ENCODE measurements at regions not wholly inside any gene's neighbourhood (a gene's known extent, or its start where the extent isn't known, plus 50 kb on each side); places are given as distances from the start of the nearest gene placed in this dataset.

DNA sequence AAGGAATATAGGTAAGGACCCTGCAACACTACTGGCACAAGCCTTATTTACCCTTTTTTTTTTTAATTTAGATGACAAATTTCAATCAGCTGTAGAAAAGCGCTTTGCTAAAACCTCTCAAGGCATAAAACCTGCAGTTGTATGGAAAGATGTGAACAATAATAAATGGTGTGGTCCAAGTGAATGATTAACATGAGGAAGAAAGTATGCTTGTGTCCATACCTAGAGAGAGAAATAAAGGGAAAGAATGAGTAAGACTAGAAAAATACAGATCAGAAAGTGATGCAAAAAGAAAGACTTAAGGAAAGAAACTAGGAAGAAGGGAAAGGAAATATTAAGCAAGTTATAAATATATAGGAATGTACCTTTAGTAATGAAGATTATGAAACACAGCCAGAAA, 119.2 kb upstream of the SCN7A start:
- Mint-ChIP-seq H3K9me3 (ENCODE audit: unreplicated experiment) (peaks cover 10% of the 10 kb centered on the region), H3K27me3 (ENCODE audit: unreplicated experiment) (peaks cover 4% of the 10 kb centered on the region), H3K27ac (ENCODE audit: unreplicated experiment) (no peak overlapping the region), H3K4me3 (ENCODE audit: unreplicated experiment) (no peak overlapping the region), H3K36me3 (ENCODE audit: unreplicated experiment) (peaks cover 2% of the 10 kb centered on the region), H3K4me1 (ENCODE audit: unreplicated experiment) (peaks cover 9% of the 10 kb centered on the region)
- TF ChIP-seq CTCF (IDR thresholded peaks at IDR 0.05) = no peak
- no peak for DNase-seq (ENCODE audit: extremely low spot score, unreplicated experiment)

DNA sequence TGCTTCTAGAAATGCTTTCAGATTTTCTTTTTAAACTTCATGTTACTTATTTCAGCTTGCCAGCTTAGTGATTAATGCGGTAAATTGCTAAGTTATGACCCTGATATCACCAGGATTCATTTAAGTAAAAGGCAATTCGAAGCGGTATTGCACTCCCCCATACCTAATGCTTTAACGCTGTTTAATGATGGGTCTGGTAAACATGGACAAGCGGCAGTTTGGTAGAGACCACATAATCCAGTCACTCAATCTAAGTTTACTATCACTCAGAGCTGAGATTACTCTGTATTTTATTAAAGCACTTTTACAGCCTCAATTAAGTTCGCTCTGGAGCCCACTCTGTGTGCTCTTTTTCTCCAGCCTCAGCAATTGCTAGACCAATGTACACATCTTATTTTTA, 118.2 kb upstream of the SCN7A start:
- peaks cover 8% of the 10 kb centered on the region for H3K9me3 Mint-ChIP-seq (ENCODE audit: unreplicated experiment)
- H3K27ac Mint-ChIP-seq (ENCODE audit: unreplicated experiment) = no peak overlapping the region
- no peak for TF ChIP-seq CTCF (IDR thresholded peaks at IDR 0.05)
- H3K36me3 Mint-ChIP-seq (ENCODE audit: unreplicated experiment) = peaks cover 2% of the 10 kb centered on the region
- DNase-seq (ENCODE audit: extremely low spot score, unreplicated experiment) = no peak
- H3K4me1 Mint-ChIP-seq (ENCODE audit: unreplicated experiment) = peaks cover 9% of the 10 kb centered on the region
- peaks cover 4% of the 10 kb centered on the region for H3K27me3 Mint-ChIP-seq (ENCODE audit: unreplicated experiment)
- no peak overlapping the region for H3K4me3 Mint-ChIP-seq (ENCODE audit: unreplicated experiment)

DNA sequence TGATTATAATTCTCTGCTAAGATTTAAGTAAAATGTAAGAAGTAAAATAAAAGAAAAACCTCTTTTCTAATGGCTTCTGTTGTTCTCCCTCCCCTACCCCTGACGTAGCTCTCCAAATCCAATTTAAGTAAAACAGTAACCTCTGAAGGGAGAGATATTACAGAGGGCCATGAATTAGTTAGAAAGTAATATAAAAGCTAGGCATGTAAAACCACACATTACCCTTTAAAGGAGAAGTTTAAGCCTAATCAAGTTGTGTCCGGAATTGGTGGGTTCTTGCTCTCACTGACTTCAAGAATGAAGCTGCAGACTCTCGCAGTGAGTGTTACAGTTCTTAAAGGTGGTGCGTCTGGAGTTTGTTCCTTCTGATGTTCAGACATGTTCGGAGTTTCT, 116.9 kb upstream of the SCN7A start:
- TF ChIP-seq CTCF (IDR thresholded peaks at IDR 0.05) = no peak
- no peak overlapping the region for H3K27ac Mint-ChIP-seq (ENCODE audit: unreplicated experiment)
- H3K4me3 Mint-ChIP-seq (ENCODE audit: unreplicated experiment) = no peak overlapping the region
- DNase-seq (ENCODE audit: extremely low spot score, unreplicated experiment) = no peak
- H3K9me3 Mint-ChIP-seq (ENCODE audit: unreplicated experiment) = no peaks in the 10 kb centered on the region
- peaks cover 4% of the 10 kb centered on the region for H3K27me3 Mint-ChIP-seq (ENCODE audit: unreplicated experiment)
- no peaks in the 10 kb centered on the region for H3K36me3 Mint-ChIP-seq (ENCODE audit: unreplicated experiment)
- H3K4me1 Mint-ChIP-seq (ENCODE audit: unreplicated experiment) = peaks cover 9% of the 10 kb centered on the region

- no peak overlapping the region for H3K4me3 Mint-ChIP-seq (ENCODE audit: unreplicated experiment)
- H3K4me1 Mint-ChIP-seq (ENCODE audit: unreplicated experiment) = peaks cover 9% of the 10 kb centered on the region
- no peaks in the 10 kb centered on the region for H3K9me3 Mint-ChIP-seq (ENCODE audit: unreplicated experiment)
- no peak overlapping the region for H3K27ac Mint-ChIP-seq (ENCODE audit: unreplicated experiment)
- peaks cover 4% of the 10 kb centered on the region for H3K27me3 Mint-ChIP-seq (ENCODE audit: unreplicated experiment)
- TF ChIP-seq CTCF (IDR thresholded peaks at IDR 0.05) = no peak
- no peak for DNase-seq (ENCODE audit: extremely low spot score, unreplicated experiment)
- H3K36me3 Mint-ChIP-seq (ENCODE audit: unreplicated experiment) = no peaks in the 10 kb centered on the region
Measured at GRCh38 chr2:166610180-166610912, 116.3 kb upstream of the SCN7A start.

DNA sequence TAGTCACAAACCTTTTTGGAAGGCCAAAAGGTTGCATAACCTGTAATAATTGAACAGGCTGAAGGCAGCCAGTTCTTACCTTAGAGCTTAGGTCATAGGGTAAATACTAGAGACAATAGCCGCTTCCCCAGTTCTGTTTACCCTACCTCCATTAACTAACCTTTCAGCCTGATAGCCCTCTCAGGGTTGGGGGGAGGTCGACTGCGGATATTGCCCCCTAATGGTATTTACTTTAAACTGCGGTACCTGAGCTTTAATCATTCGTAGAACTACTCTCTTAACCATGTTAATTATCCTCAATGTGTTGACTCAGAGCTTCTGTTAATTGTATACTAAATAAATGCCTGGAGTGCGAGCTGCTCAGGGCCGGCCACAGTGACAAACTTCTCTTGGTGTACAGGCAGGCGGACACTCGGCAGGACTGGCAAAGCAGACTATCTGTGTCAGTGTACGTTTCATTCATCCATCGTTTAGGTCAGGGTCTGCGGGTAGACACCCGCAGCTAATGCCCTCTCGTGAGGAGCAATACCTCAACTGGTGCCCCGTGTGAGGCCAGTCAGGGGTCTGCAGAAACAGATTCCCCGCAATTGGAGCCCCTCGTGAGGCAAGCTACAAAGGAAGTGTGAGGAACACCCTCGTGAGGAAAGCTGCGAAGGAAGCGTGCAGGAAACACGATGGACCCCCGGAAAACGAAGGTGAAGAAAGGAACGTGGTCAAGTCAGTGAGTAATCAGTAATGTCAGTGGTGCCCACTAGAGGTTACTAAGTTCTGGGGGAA, 115.3 kb upstream of the SCN7A start:
- no peak overlapping the region for H3K4me3 Mint-ChIP-seq (ENCODE audit: unreplicated experiment)
- no peak for DNase-seq (ENCODE audit: extremely low spot score, unreplicated experiment)
- TF ChIP-seq CTCF (IDR thresholded peaks at IDR 0.05) = no peak
- peaks cover 4% of the 10 kb centered on the region for H3K27me3 Mint-ChIP-seq (ENCODE audit: unreplicated experiment)
- H3K27ac Mint-ChIP-seq (ENCODE audit: unreplicated experiment) = no peak overlapping the region
- no peaks in the 10 kb centered on the region for H3K36me3 Mint-ChIP-seq (ENCODE audit: unreplicated experiment)
- peaks cover 9% of the 10 kb centered on the region for H3K4me1 Mint-ChIP-seq (ENCODE audit: unreplicated experiment)
- no peaks in the 10 kb centered on the region for H3K9me3 Mint-ChIP-seq (ENCODE audit: unreplicated experiment)
